GM12873 (cell line): ENCODE measurements at regions not wholly inside any gene's neighbourhood (a gene's known extent, or its start where the extent isn't known, plus 50 kb on each side); places are given as distances from the start of the nearest gene placed in this dataset.
A peak's percentile ranks its signal among the peaks of the same experiment; 100 is the strongest.

Experiments used
- TF ChIP-seq, protein P1 (sequence below): IDR thresholded peaks from 2 replicates; pipeline ENCODE4 v1.5.1; 2012; ENCODE audit warnings: low read depth, mild to moderate bottlenecking, moderate library complexity, low read length, control low read depth; ENCODE audit not compliant: insufficient read depth; ENCODE audit errors: missing control alignments

- TF ChIP-seq, protein P1, sequence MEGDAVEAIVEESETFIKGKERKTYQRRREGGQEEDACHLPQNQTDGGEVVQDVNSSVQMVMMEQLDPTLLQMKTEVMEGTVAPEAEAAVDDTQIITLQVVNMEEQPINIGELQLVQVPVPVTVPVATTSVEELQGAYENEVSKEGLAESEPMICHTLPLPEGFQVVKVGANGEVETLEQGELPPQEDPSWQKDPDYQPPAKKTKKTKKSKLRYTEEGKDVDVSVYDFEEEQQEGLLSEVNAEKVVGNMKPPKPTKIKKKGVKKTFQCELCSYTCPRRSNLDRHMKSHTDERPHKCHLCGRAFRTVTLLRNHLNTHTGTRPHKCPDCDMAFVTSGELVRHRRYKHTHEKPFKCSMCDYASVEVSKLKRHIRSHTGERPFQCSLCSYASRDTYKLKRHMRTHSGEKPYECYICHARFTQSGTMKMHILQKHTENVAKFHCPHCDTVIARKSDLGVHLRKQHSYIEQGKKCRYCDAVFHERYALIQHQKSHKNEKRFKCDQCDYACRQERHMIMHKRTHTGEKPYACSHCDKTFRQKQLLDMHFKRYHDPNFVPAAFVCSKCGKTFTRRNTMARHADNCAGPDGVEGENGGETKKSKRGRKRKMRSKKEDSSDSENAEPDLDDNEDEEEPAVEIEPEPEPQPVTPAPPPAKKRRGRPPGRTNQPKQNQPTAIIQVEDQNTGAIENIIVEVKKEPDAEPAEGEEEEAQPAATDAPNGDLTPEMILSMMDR = no peak
These were observed 100.7 kb upstream of the TUT7 start for GRCh38 chr9:86454701-86455615.

GRCh38 chr9:86452201-86452828 is 98.1 kb upstream of the TUT7 start:
- TF ChIP-seq, protein P1 = no peak

DNA sequence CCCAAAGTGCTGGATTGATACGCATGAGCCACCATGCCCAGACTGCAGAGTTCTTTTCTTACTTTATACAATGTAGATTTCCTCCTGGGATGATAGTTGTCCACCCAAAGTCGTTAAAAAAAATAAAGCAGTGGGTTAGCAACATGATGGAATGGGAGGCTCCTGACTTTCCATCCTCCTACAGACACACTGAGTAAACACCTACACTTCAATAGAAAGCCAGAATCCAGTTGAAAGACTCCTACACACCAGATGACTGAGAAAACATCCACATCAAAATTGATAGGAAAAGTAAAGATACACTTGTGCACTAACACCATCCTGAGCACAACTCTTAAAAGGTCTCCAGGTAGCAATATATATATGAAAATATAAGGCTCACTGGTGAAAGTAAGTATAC is 95.0 kb upstream of the TUT7 start:
- TF ChIP-seq, protein P1 = no peak

GRCh38 chr9:86445671-86446070 is 91.5 kb upstream of the TUT7 start:
- TF ChIP-seq, protein P1 = no peak

DNA sequence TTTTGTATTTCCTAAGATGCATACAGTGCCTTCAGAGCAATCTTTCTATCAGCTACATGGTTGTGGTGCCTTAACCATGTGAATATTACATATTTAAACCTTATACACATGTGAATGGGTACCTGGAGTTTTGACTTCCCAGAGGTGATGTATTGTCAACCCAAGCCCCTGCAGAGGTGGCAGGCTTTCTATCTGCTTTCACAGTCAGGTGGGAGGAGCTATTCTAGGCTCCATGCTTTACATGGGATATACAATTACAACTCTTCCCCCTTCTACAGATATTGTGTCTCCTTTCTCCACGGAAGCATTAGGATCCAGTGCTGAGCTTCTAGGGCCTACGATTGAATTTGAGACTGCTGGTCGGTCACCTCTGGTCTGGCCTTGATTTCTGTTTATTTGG is 89.8 kb upstream of the TUT7 start:
- TF ChIP-seq, protein P1 = no peak

DNA sequence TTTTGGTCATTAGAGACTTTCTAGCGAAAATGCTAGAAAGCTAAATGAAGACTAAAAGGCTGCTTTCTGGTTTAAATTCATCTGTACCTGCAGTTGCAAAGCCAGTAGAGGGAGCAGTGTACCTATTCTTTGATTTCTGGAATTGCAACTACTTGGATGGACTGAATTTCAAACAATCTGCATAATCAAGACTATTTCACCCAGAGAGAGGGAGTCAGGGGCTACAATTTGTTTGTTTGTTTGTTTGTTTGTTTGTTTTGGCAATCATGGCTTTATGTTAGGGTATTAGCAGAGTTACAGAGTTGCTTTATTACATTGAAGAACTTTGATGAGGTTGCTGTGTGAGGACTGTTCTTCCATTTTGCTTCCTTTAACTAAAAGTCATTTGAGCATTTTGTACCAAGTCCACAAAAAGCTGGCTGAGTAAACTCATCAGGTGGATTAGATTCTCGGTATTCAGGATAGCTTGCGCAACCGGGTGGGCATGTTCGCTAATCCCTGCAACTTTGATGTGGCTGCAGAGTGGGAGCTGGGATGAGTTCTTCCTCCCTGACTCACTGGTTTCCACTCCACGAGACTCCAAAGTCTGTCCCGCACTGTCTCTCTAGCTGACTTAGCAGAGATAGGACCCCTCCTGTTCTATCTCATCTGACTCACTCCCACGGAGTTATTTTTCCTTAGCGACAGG is 80.0 kb upstream of the TUT7 start:
- TF ChIP-seq, protein P1 = peak; percentile 75
